HEK293 (cell line): ENCODE measurements at regions not wholly inside any gene's neighbourhood (a gene's known extent, or its start where the extent isn't known, plus 50 kb on each side); places are given as distances from the start of the nearest gene placed in this dataset.

Experiments
- FEZF1 ChIP-seq: fragments of 450-650 bp; formaldehyde crosslinking; IDR thresholded peaks from 2 replicates; pipeline ENCODE4 v1.5.1; 2016; ENCODE audit warnings: missing biosample characterization, missing genetic modification characterization
- GLIS1 ChIP-seq: fragments of 450-650 bp; formaldehyde crosslinking; IDR thresholded peaks from 2 replicates; pipeline ENCODE4 v1.5.1; 2016; ENCODE audit warnings: missing biosample characterization, missing genetic modification characterization
- IKZF3 ChIP-seq: fragments of 450-650 bp; IDR thresholded peaks from 2 replicates; pipeline ENCODE4 v1.5.0; 2018; ENCODE audit warnings: missing biosample characterization, mild to moderate bottlenecking, missing genetic modification characterization, moderate library complexity
- KLF9 ChIP-seq: fragments of 450-650 bp; formaldehyde crosslinking; IDR thresholded peaks from 2 replicates; pipeline ENCODE4 v1.5.1; 2016; ENCODE audit warnings: missing biosample characterization, missing genetic modification characterization, low read depth
- RBAK ChIP-seq: fragments of 450-650 bp; formaldehyde crosslinking; IDR thresholded peaks from 2 replicates; pipeline ENCODE4 v1.5.1; 2016; ENCODE audit warnings: missing biosample characterization, missing genetic modification characterization
- SALL2 ChIP-seq: fragments of 450-650 bp; formaldehyde crosslinking; IDR thresholded peaks from 2 replicates; pipeline ENCODE4 v1.5.0; 2017; ENCODE audit warnings: missing biosample characterization, mild to moderate bottlenecking, missing genetic modification characterization, borderline replicate concordance
- YY2 ChIP-seq: fragments of 450-650 bp; formaldehyde crosslinking; IDR thresholded peaks from 2 replicates; pipeline ENCODE4 v1.5.1; 2016; ENCODE audit warnings: missing biosample characterization, missing genetic modification characterization
- ZBTB8A ChIP-seq: fragments of 450-650 bp; formaldehyde crosslinking; IDR thresholded peaks from 2 replicates; pipeline ENCODE4 v1.5.1; 2016; ENCODE audit warnings: missing biosample characterization, missing genetic modification characterization
- ZFP3 ChIP-seq: fragments of 450-650 bp; formaldehyde crosslinking; IDR thresholded peaks from 2 replicates; pipeline ENCODE4 v1.5.1; 2016; ENCODE audit warnings: low read depth, missing biosample characterization, missing genetic modification characterization
- ZFP41 ChIP-seq: fragments of 450-650 bp; formaldehyde crosslinking; IDR thresholded peaks from 2 replicates; pipeline ENCODE4 v1.5.1; 2016; ENCODE audit warnings: missing biosample characterization, missing genetic modification characterization, borderline replicate concordance
- ZNF133 ChIP-seq: fragments of 450-650 bp; formaldehyde crosslinking; IDR thresholded peaks from 2 replicates; pipeline ENCODE4 v1.5.1; 2016; ENCODE audit warnings: missing biosample characterization, missing genetic modification characterization
- ZNF146 ChIP-seq: fragments of 450-650 bp; formaldehyde crosslinking; IDR thresholded peaks from 2 replicates; pipeline ENCODE4 v1.5.1; 2016; ENCODE audit warnings: missing biosample characterization, missing genetic modification characterization
- ZNF19 ChIP-seq: fragments of 450-650 bp; formaldehyde crosslinking; IDR thresholded peaks from 2 replicates; pipeline ENCODE4; 2016; ENCODE audit warnings: missing biosample characterization, missing genetic modification characterization, low read depth
- ZNF26 ChIP-seq: fragments of 450-650 bp; formaldehyde crosslinking; IDR thresholded peaks from 2 replicates; pipeline ENCODE4 v1.5.1; 2016; ENCODE audit warnings: missing biosample characterization, missing genetic modification characterization
- ZNF266 ChIP-seq: fragments of 450-650 bp; formaldehyde crosslinking; IDR thresholded peaks from 2 replicates; pipeline ENCODE4 v1.5.1; 2016; ENCODE audit warnings: missing biosample characterization, missing genetic modification characterization, low read depth
- ZNF521 ChIP-seq: fragments of 450-650 bp; formaldehyde crosslinking; IDR thresholded peaks from 2 replicates; pipeline ENCODE4 v1.5.1; 2017; ENCODE audit warnings: missing biosample characterization, mild to moderate bottlenecking, missing genetic modification characterization
- ZNF544 ChIP-seq: fragments of 450-650 bp; formaldehyde crosslinking; IDR thresholded peaks from 2 replicates; pipeline ENCODE4 v1.5.0; 2017; ENCODE audit warnings: missing biosample characterization, missing genetic modification characterization
- ZNF596 ChIP-seq: fragments of 450-650 bp; IDR thresholded peaks from 2 replicates; pipeline ENCODE4 v1.5.0; 2018; ENCODE audit warnings: missing biosample characterization, mild to moderate bottlenecking, missing genetic modification characterization, moderate library complexity
- ZNF621 ChIP-seq: fragments of 450-650 bp; formaldehyde crosslinking; IDR thresholded peaks from 2 replicates; pipeline ENCODE4 v1.5.1; 2017; ENCODE audit warnings: missing biosample characterization, missing genetic modification characterization
- ZNF629 ChIP-seq: fragments of 450-650 bp; formaldehyde crosslinking; IDR thresholded peaks from 2 replicates; pipeline ENCODE4 v1.5.1; 2017; ENCODE audit warnings: missing biosample characterization, missing genetic modification characterization
- ZNF639 ChIP-seq: fragments of 450-650 bp; formaldehyde crosslinking; IDR thresholded peaks from 2 replicates; pipeline ENCODE4 v1.5.1; 2016; ENCODE audit warnings: missing biosample characterization, missing genetic modification characterization
- ZNF645 ChIP-seq: fragments of 450-650 bp; formaldehyde crosslinking; IDR thresholded peaks from 2 replicates; pipeline ENCODE4; 2016; ENCODE audit warnings: missing biosample characterization, missing genetic modification characterization
- ZNF776 ChIP-seq: fragments of 450-650 bp; formaldehyde crosslinking; IDR thresholded peaks from 2 replicates; pipeline ENCODE4 v1.5.0; 2017; ENCODE audit warnings: missing biosample characterization, missing genetic modification characterization, borderline replicate concordance
- ZNF777 ChIP-seq: fragments of 450-650 bp; formaldehyde crosslinking; IDR thresholded peaks from 2 replicates; pipeline ENCODE4 v1.5.1; 2017; ENCODE audit warnings: missing biosample characterization, missing genetic modification characterization, borderline replicate concordance
- ZNF785 ChIP-seq: fragments of 450-650 bp; formaldehyde crosslinking; IDR thresholded peaks from 2 replicates; pipeline ENCODE4 v1.5.1; 2016; ENCODE audit warnings: missing biosample characterization, missing genetic modification characterization
- ZNF843 ChIP-seq: fragments of 450-650 bp; formaldehyde crosslinking; IDR thresholded peaks from 2 replicates; pipeline ENCODE4 v1.5.1; 2016; ENCODE audit warnings: missing biosample characterization, missing genetic modification characterization
- TF ChIP-seq, protein P1 (sequence below): fragments of 450-650 bp; formaldehyde crosslinking; IDR thresholded peaks from 2 replicates; pipeline ENCODE4 v1.5.1; 2017; ENCODE audit warnings: missing biosample characterization, missing genetic modification characterization
- TF ChIP-seq, protein P2 (sequence below): fragments of 450-650 bp; formaldehyde crosslinking; IDR thresholded peaks from 2 replicates; pipeline ENCODE4 v1.5.1; 2017; ENCODE audit warnings: missing biosample characterization, mild to moderate bottlenecking, missing genetic modification characterization, moderate library complexity
- TF ChIP-seq, protein P3 (sequence below): fragments of 450-650 bp; formaldehyde crosslinking; IDR thresholded peaks from 2 replicates; pipeline ENCODE4 v1.5.1; 2017; ENCODE audit warnings: missing biosample characterization, missing genetic modification characterization
- TF ChIP-seq, protein P4 (sequence below): fragments of 450-650 bp; formaldehyde crosslinking; IDR thresholded peaks from 2 replicates; pipeline ENCODE4 v1.5.1; 2016; ENCODE audit warnings: missing biosample characterization, missing genetic modification characterization

DNA sequence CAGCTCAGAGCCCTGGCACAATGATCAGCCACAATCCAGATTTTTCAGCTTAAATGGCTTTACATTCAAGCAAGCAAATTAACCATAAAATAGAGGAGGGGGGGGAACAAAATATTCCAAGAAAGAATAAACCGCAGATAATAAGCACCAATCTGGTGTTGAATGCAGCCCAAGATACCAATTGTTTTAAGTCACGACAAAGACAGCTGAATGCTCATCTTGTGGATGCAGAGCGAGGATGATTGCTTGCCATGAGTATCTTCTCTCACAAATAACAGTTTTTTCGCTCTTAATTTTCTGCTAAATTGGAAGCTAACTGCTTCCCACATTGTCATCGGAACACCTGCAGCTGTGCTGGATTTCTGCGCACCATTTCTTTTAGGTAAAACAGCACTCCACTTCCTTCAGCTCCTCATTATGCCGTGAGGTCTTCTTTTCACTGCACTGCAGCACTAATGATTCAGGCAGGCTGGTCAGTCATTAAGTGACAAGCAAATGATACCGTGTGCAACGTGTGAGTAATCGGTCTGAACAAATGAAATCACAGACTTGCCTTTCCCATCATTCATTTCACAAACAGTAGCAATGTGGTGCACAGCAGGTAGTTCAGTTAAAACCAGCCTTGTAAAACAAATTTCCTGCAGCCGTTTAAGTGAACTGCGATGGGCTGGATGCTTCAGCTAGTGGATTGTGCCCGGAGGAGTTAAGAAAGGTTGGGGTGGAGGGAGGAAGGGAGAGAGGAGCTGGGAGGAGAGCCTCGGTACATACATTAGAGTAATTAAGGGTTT is 106.4 kb upstream of the CDCA7L start (continued):
- TF ChIP-seq ZNF645 (tag by site-specific recombination) = no peak
- TF ChIP-seq, protein P1, sequence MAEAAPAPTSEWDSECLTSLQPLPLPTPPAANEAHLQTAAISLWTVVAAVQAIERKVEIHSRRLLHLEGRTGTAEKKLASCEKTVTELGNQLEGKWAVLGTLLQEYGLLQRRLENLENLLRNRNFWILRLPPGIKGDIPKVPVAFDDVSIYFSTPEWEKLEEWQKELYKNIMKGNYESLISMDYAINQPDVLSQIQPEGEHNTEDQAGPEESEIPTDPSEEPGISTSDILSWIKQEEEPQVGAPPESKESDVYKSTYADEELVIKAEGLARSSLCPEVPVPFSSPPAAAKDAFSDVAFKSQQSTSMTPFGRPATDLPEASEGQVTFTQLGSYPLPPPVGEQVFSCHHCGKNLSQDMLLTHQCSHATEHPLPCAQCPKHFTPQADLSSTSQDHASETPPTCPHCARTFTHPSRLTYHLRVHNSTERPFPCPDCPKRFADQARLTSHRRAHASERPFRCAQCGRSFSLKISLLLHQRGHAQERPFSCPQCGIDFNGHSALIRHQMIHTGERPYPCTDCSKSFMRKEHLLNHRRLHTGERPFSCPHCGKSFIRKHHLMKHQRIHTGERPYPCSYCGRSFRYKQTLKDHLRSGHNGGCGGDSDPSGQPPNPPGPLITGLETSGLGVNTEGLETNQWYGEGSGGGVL (tag by site-specific recombination) = no peak
- TF ChIP-seq YY2 (tag by site-specific recombination) = no peak
- peak; percentile 94 for TF ChIP-seq FEZF1
- no peak for TF ChIP-seq ZNF621 (tag by site-specific recombination)
- no peak for TF ChIP-seq ZNF521
- TF ChIP-seq ZNF843 = peak; percentile 38; the same call in 1 of the 2 replicates
- no peak for TF ChIP-seq ZNF777 (tag by site-specific recombination)
- TF ChIP-seq RBAK (tag by site-specific recombination) = no peak
- TF ChIP-seq ZNF19 (tag by site-specific recombination) = no peak
- no peak for TF ChIP-seq ZNF596 (tag by site-specific recombination)
- TF ChIP-seq IKZF3 (tag by site-specific recombination) = no peak
- TF ChIP-seq ZNF544 (tag by site-specific recombination) = no peak
- TF ChIP-seq ZNF785 (tag by site-specific recombination) = no peak
- no peak for TF ChIP-seq ZNF266 (tag by site-specific recombination)
- TF ChIP-seq KLF9 (tag by site-specific recombination) = no peak
- no peak for TF ChIP-seq ZNF133
- TF ChIP-seq ZFP3 (tag by site-specific recombination) = no peak
- no peak for TF ChIP-seq ZNF629 (tag by site-specific recombination)
- TF ChIP-seq, protein P2, sequence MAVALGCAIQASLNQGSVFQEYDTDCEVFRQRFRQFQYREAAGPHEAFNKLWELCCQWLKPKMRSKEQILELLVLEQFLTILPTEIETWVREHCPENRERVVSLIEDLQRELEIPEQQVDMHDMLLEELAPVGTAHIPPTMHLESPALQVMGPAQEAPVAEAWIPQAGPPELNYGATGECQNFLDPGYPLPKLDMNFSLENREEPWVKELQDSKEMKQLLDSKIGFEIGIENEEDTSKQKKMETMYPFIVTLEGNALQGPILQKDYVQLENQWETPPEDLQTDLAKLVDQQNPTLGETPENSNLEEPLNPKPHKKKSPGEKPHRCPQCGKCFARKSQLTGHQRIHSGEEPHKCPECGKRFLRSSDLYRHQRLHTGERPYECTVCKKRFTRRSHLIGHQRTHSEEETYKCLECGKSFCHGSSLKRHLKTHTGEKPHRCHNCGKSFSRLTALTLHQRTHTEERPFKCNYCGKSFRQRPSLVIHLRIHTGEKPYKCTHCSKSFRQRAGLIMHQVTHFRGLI (tag by site-specific recombination) = no peak
- TF ChIP-seq, protein P3, sequence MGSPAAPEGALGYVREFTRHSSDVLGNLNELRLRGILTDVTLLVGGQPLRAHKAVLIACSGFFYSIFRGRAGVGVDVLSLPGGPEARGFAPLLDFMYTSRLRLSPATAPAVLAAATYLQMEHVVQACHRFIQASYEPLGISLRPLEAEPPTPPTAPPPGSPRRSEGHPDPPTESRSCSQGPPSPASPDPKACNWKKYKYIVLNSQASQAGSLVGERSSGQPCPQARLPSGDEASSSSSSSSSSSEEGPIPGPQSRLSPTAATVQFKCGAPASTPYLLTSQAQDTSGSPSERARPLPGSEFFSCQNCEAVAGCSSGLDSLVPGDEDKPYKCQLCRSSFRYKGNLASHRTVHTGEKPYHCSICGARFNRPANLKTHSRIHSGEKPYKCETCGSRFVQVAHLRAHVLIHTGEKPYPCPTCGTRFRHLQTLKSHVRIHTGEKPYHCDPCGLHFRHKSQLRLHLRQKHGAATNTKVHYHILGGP (tag by site-specific recombination) = no peak
- TF ChIP-seq SALL2 = no peak
- no peak for TF ChIP-seq ZNF639 (tag by site-specific recombination)
- TF ChIP-seq ZNF776 (tag by site-specific recombination) = no peak
- no peak for TF ChIP-seq ZFP41 (tag by site-specific recombination)
- 0 out of 2 replicates have a peak, but pooled peaks have one; percentile 25 for TF ChIP-seq ZBTB8A (tag by site-specific recombination)
- TF ChIP-seq, protein P4, sequence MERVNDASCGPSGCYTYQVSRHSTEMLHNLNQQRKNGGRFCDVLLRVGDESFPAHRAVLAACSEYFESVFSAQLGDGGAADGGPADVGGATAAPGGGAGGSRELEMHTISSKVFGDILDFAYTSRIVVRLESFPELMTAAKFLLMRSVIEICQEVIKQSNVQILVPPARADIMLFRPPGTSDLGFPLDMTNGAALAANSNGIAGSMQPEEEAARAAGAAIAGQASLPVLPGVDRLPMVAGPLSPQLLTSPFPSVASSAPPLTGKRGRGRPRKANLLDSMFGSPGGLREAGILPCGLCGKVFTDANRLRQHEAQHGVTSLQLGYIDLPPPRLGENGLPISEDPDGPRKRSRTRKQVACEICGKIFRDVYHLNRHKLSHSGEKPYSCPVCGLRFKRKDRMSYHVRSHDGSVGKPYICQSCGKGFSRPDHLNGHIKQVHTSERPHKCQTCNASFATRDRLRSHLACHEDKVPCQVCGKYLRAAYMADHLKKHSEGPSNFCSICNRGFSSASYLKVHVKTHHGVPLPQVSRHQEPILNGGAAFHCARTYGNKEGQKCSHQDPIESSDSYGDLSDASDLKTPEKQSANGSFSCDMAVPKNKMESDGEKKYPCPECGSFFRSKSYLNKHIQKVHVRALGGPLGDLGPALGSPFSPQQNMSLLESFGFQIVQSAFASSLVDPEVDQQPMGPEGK (tag by site-specific recombination) = no peak
- TF ChIP-seq ZNF26 (tag by site-specific recombination) = no peak
- no peak for TF ChIP-seq ZNF146 (tag by site-specific recombination)
- no peak for TF ChIP-seq GLIS1
